OCI-LY7 (cell line): ENCODE measurements at regions not wholly inside any gene's neighbourhood (a gene's known extent, or its start where the extent isn't known, plus 50 kb on each side); places are given as distances from the start of the nearest gene placed in this dataset.

ENCODE experiments used
- BruUV-seq: library from RNA; stranded (reverse); fragments of 400-500 nt; replicated peaks from 2 replicates; lab custom pipeline; 2021; lab: Mats Ljungman, UMichigan
- CTCF ChIA-PET: fragments of 300-600 bp; sonication (Branson Sonifier 250); formaldehyde crosslinking; loops from one replicate; lab custom pipeline; 2022; ENCODE audit warnings: antibody characterized with exemption; ENCODE audit not compliant: unreplicated experiment; lab: Charles Lee
- POLR2A ChIA-PET: fragments of 300-600 bp; sonication (Branson Sonifier 250); formaldehyde crosslinking; loops from one replicate; lab custom pipeline; 2022; ENCODE audit warnings: antibody characterized with exemption; lab: Charles Lee
- DNase-seq: peaks from one replicate; pipeline ENCODE4 v3.0.0-alpha.2; 2015; ENCODE audit warnings: low spot score
- H2AFZ ChIP-seq: fragments of 200-600 bp; sonication (generic), shearing (Covaris generic); 2 replicates; pipeline ENCODE4 v1.6.1; 2014; ENCODE audit warnings: mild to moderate bottlenecking, antibody characterized with exemption, low read length, moderate library complexity
- H3K27ac ChIP-seq: fragments of 200-600 bp; sonication (generic); 2 replicates; pipeline ENCODE4 v1.5.1; 2014; ENCODE audit warnings: mixed run types, low read depth, mild to moderate bottlenecking, moderate library complexity, low read length, inconsistent platforms; ENCODE audit not compliant: poor library complexity, severe bottlenecking
- H3K36me3 ChIP-seq: fragments of 200-600 bp; sonication (generic); 2 replicates; pipeline ENCODE4 v1.6.1; 2014; ENCODE audit warnings: mild to moderate bottlenecking, antibody characterized with exemption, low read length, moderate library complexity, mixed read lengths; ENCODE audit not compliant: insufficient read depth
- H3K4me1 ChIP-seq: fragments of 200-600 bp; sonication (generic); 2 replicates; pipeline ENCODE4 v1.5.1; 2014; ENCODE audit warnings: mild to moderate bottlenecking, low read length; ENCODE audit not compliant: insufficient read depth, poor library complexity, severe bottlenecking
- H3K4me2 ChIP-seq: fragments of 200-600 bp; sonication (generic); 2 replicates; pipeline ENCODE4 v1.6.1; 2014; ENCODE audit warnings: mild to moderate bottlenecking, low read length
- H3K4me3 ChIP-seq: fragments of 200-600 bp; sonication (generic); 2 replicates; pipeline ENCODE4 v1.5.1; 2014; ENCODE audit warnings: mild to moderate bottlenecking, low read depth, low read length; ENCODE audit not compliant: poor library complexity, severe bottlenecking
- H3K79me2 ChIP-seq: fragments of 200-600 bp; sonication (generic); 2 replicates; pipeline ENCODE4 v1.6.1; 2016; ENCODE audit warnings: low read depth, mild to moderate bottlenecking, low read length, moderate library complexity, mixed read lengths; ENCODE audit not compliant: insufficient read depth
- H3K9me2 ChIP-seq: fragments of 200-600 bp; sonication (generic); 2 replicates; pipeline ENCODE4 v1.6.1; 2016; ENCODE audit warnings: mild to moderate bottlenecking, low read length, mixed read lengths; ENCODE audit not compliant: insufficient read depth
- H3K9me3 ChIP-seq: fragments of 200-600 bp; sonication (generic); 2 replicates; pipeline ENCODE4 v1.6.1; 2014; ENCODE audit warnings: mild to moderate bottlenecking, mixed run types, low read length, mixed read lengths
- H4K20me1 ChIP-seq: fragments of 200-600 bp; sonication (generic); 2 replicates; pipeline ENCODE4 v1.6.1; 2014; ENCODE audit warnings: mild to moderate bottlenecking, antibody characterized with exemption, low read length, moderate library complexity, mixed read lengths; ENCODE audit not compliant: insufficient read depth
- EZH2phosphoT487 ChIP-seq: fragments of 200-600 bp; sonication (generic); IDR thresholded peaks from 2 replicates; pipeline ENCODE4 v1.6.1; 2018; ENCODE audit warnings: low read depth, borderline replicate concordance, mild to moderate bottlenecking, mixed run types, antibody characterized with exemption, low read length, moderate library complexity, mixed read lengths
- intact Hi-C: fragments of 100-400 bp; cut with micrococcal nuclease; formaldehyde crosslinking; loops from one replicate; pipeline ENCODE4 v1.10.0; 2022; ENCODE audit not compliant: unreplicated experiment
- TF ChIP-seq, protein P1 (sequence below): fragments of 200-600 bp; sonication (generic); conservative IDR thresholded peaks from 2 replicates; pipeline ENCODE4 v1.5.1; 2014; ENCODE audit warnings: mild to moderate bottlenecking, antibody characterized with exemption, low read length, moderate library complexity, mixed read lengths

- intact Hi-C loops, result no loop called here
- CTCF ChIA-PET, result no interaction called here
- Histone ChIP-seq H3K9me3 (0 out of 2 replicates have a peak, but pooled peaks cover 5% of the 10 kb centered on the region), H3K4me1 (no peaks in the 10 kb centered on the region), H3K79me2 (no peaks in the 10 kb centered on the region), H3K4me3 (no peak overlapping the region), H3K27ac (no peak overlapping the region), H4K20me1 (no peaks in the 10 kb centered on the region), H3K36me3 (no peaks in the 10 kb centered on the region), H2AFZ (no peak overlapping the region), H3K4me2 (no peak overlapping the region), H3K9me2 (no peaks in the 10 kb centered on the region)
- POLR2A ChIA-PET, result no interaction called here
- TF ChIP-seq, protein P1, sequence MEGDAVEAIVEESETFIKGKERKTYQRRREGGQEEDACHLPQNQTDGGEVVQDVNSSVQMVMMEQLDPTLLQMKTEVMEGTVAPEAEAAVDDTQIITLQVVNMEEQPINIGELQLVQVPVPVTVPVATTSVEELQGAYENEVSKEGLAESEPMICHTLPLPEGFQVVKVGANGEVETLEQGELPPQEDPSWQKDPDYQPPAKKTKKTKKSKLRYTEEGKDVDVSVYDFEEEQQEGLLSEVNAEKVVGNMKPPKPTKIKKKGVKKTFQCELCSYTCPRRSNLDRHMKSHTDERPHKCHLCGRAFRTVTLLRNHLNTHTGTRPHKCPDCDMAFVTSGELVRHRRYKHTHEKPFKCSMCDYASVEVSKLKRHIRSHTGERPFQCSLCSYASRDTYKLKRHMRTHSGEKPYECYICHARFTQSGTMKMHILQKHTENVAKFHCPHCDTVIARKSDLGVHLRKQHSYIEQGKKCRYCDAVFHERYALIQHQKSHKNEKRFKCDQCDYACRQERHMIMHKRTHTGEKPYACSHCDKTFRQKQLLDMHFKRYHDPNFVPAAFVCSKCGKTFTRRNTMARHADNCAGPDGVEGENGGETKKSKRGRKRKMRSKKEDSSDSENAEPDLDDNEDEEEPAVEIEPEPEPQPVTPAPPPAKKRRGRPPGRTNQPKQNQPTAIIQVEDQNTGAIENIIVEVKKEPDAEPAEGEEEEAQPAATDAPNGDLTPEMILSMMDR, result no peak
- TF ChIP-seq EZH2phosphoT487, result no peak
- no peak for DNase-seq
- BruUV-seq, result no TSS peak
Observed at GRCh38 chr13:88862095-88862620, 1191.0 kb downstream of the SLITRK5 start.

DNA sequence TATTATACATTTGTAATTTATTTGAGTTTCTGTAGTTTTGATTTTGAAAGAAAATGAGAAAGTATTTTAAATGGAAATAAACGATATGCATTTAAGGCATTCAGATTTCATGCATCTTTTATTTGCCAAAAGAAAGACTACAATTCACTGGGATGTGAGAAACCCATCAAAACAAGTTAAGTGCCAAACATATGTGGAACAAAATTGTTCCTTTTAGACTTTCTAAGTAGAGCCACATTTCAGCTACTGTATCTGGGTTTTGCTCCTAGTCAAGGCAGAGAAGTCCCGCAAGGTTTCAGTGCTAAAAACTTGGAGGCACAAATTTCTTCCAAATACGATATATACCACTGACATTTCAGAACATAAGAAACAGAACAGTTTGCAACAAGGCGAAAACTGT lies 1191.9 kb downstream of the SLITRK5 start:
- Histone ChIP-seq H3K4me2 (no peak overlapping the region), H3K79me2 (no peaks in the 10 kb centered on the region), H3K36me3 (no peaks in the 10 kb centered on the region), H3K4me1 (no peaks in the 10 kb centered on the region), H3K9me2 (no peaks in the 10 kb centered on the region), H3K9me3 (0 out of 2 replicates have a peak, but pooled peaks cover 4% of the 10 kb centered on the region), H3K27ac (no peak overlapping the region), H4K20me1 (no peaks in the 10 kb centered on the region), H2AFZ (no peak overlapping the region), H3K4me3 (no peak overlapping the region)
- POLR2A ChIA-PET, result no interaction called here
- CTCF ChIA-PET, result no interaction called here
- no TSS peak for BruUV-seq
- no peak for DNase-seq
- intact Hi-C loops, result no loop called here
- no peak for TF ChIP-seq EZH2phosphoT487
- TF ChIP-seq, protein P1, result no peak

- DNase-seq, result no peak
- no peak for TF ChIP-seq EZH2phosphoT487
- TF ChIP-seq, protein P1, result no peak
- intact Hi-C loops, result no loop called here
- H3K4me1 ChIP-seq, result no peaks in the 10 kb centered on the region
- peaks cover 7% of the 10 kb centered on the region; the same call in 1 of the 2 replicates for H3K9me3 ChIP-seq
- ChIA-PET POLR2A (no interaction called here), CTCF (no interaction called here)
- H3K27ac ChIP-seq, result no peak overlapping the region
- BruUV-seq, result no TSS peak
- H3K9me2 ChIP-seq, result no peaks in the 10 kb centered on the region
- H3K4me3 ChIP-seq, result no peak overlapping the region
- no peak overlapping the region for H3K4me2 ChIP-seq
- no peaks in the 10 kb centered on the region for H3K36me3 ChIP-seq
- H3K79me2 ChIP-seq, result no peaks in the 10 kb centered on the region
- H4K20me1 ChIP-seq, result no peaks in the 10 kb centered on the region
- H2AFZ ChIP-seq, result no peak overlapping the region
Observed at GRCh38 chr13:88866195-88866594, 1195.0 kb downstream of the SLITRK5 start.
